CD14-positive monocyte (primary cell): ENCODE measurements at regions not wholly inside any gene's neighbourhood (a gene's known extent, or its start where the extent isn't known, plus 50 kb on each side); places are given as distances from the start of the nearest gene placed in this dataset.

ENCODE experiments used
- DNase-seq, 3 donors: peaks; one replicate each; pipeline ENCODE4 v3.0.0-alpha.2; 2011 to 2022
- H2AFZ ChIP-seq: 2 replicates; pipeline ENCODE4 v1.6.0; 2012; ENCODE audit warnings: mild to moderate bottlenecking, low read depth, low read length, inconsistent platforms; ENCODE audit not compliant: insufficient read depth, poor library complexity, severe bottlenecking
- H3K27ac ChIP-seq, 2 donors: 1 replicate in 1 of 2; 2 replicates in 1 of 2; pipeline ENCODE4 v1.5.1; 2012 to 2013; ENCODE audit warnings: low read length in 2 of 2, control low read depth in 1 of 2, inconsistent platforms in 1 of 2, low read depth in 1 of 2, mild to moderate bottlenecking in 1 of 2
- H3K27me3 ChIP-seq, 2 donors: one replicate each; pipeline versions ENCODE4 v1.6.0 to v1.6.1; 2011 to 2013; ENCODE audit warnings: low read length in 2 of 2; ENCODE audit not compliant: control insufficient read depth in 2 of 2, insufficient read depth in 2 of 2
- H3K36me3 ChIP-seq, 2 donors: replicated peaks in 1 of 2; 1 replicate in 1 of 2; 2 replicates in 1 of 2; pipeline versions ENCODE4 v1.5.1 to v1.6.1; 2012 to 2013; ENCODE audit warnings: low read length in 2 of 2, control low read depth in 1 of 2, inconsistent platforms in 1 of 2, mild to moderate bottlenecking in 1 of 2; ENCODE audit not compliant: insufficient read depth in 2 of 2, control insufficient read depth in 1 of 2
- H3K4me1 ChIP-seq, 2 donors: 1 replicate in 1 of 2; 2 replicates in 1 of 2; pipeline versions ENCODE4 v1.5.1 to v1.6.1; 2012 to 2013; ENCODE audit warnings: low read length in 2 of 2, control low read depth in 1 of 2, inconsistent platforms in 1 of 2, mild to moderate bottlenecking in 1 of 2, moderate library complexity in 1 of 2; ENCODE audit not compliant: insufficient read depth in 2 of 2, control insufficient read depth in 1 of 2
- H3K4me2 ChIP-seq: replicated peaks from 2 replicates; pipeline ENCODE3; 2012; ENCODE audit warnings: low read length, moderate library complexity, mild to moderate bottlenecking; ENCODE audit not compliant: poor library complexity, severe bottlenecking; ENCODE audit errors: extremely low read depth
- H3K4me3 ChIP-seq, 3 experiments: fragments of 200-600 bp in 1 of 3; sonication (generic) in 1 of 3; replicated peaks in 1 of 3; 1 replicate in 2 of 3; 2 replicates in 1 of 3; pipeline ENCODE4 v1.5.1; 2011 to 2013; ENCODE audit warnings: low read length in 3 of 3, mild to moderate bottlenecking in 3 of 3, control low read depth in 2 of 3, low read depth in 2 of 3, inconsistent platforms in 1 of 3, moderate library complexity in 1 of 3
- H3K79me2 ChIP-seq: 2 replicates; pipeline ENCODE4 v1.6.0; 2012; ENCODE audit warnings: mild to moderate bottlenecking, control low read depth, inconsistent platforms, low read length, moderate library complexity; ENCODE audit not compliant: insufficient read depth
- H3K9ac ChIP-seq: 2 replicates; pipeline ENCODE4 v1.6.0; 2017; ENCODE audit warnings: low read length, mild to moderate bottlenecking; ENCODE audit not compliant: insufficient read depth, poor library complexity, severe bottlenecking
- H3K9me3 ChIP-seq, 2 donors: replicated peaks in 1 of 2; 1 replicate in 1 of 2; 2 replicates in 1 of 2; pipeline versions ENCODE4 v1.5.1 to v1.6.1; 2012 to 2013; ENCODE audit warnings: low read length in 2 of 2, control low read depth in 1 of 2; ENCODE audit not compliant: control insufficient read depth in 1 of 2, insufficient read depth in 1 of 2
- H4K20me1 ChIP-seq: 2 replicates; pipeline ENCODE4 v1.6.0; 2012; ENCODE audit warnings: mild to moderate bottlenecking, low read length, control low read depth, moderate library complexity; ENCODE audit not compliant: insufficient read depth
- H3K27ac Mint-ChIP-seq, 7 donors: one replicate each; pipeline ENCODE4 v1.8.0; 2020; ENCODE audit warnings: mild to moderate bottlenecking in 7 of 7, mixed read lengths in 7 of 7, moderate library complexity in 6 of 7, inconsistent platforms in 2 of 7
- H3K27me3 Mint-ChIP-seq, 3 donors: one replicate each; pipeline ENCODE4 v1.8.0; 2021 to 2022; ENCODE audit warnings: low read depth in 3 of 3, mild to moderate bottlenecking in 3 of 3, mixed read lengths in 3 of 3, moderate library complexity in 3 of 3, inconsistent platforms in 1 of 3
- H3K36me3 Mint-ChIP-seq, 2 donors: one replicate each; pipeline ENCODE4 v1.8.0; 2020; ENCODE audit warnings: mixed read lengths in 2 of 2, inconsistent platforms in 1 of 2, mild to moderate bottlenecking in 1 of 2
- H3K4me1 Mint-ChIP-seq: one replicate; pipeline ENCODE4 v1.8.0; 2020; ENCODE audit warnings: mild to moderate bottlenecking, mixed read lengths
- H3K4me3 Mint-ChIP-seq, 2 donors: one replicate each; pipeline ENCODE4 v1.8.0; 2020; ENCODE audit warnings: mild to moderate bottlenecking in 2 of 2, mixed read lengths in 2 of 2, moderate library complexity in 1 of 2
- H3K9me3 Mint-ChIP-seq, 7 donors: one replicate each; pipeline ENCODE4 v1.8.0; 2020 to 2022; ENCODE audit warnings: mixed read lengths in 7 of 7, mild to moderate bottlenecking in 6 of 7, moderate library complexity in 6 of 7, inconsistent platforms in 2 of 7
- CTCF ChIP-seq: fragments of 200-600 bp; IDR thresholded peaks from one replicate; pipeline ENCODE4 v1.8.0; 2022; ENCODE audit warnings: antibody characterized with exemption, mild to moderate bottlenecking
- WGBS: methylation state at CpG from one replicate; pipeline ENCODE4 v1.1.5; 2013; ENCODE audit warnings: missing lambda C conversion rate; ENCODE audit not compliant: insufficient coverage; 5-methylcytosine and 5-hydroxymethylcytosine counted together
- intact Hi-C, 2 donors: fragments of 100-400 bp; cut with micrococcal nuclease; formaldehyde crosslinking; loops; one replicate each; pipeline versions ENCODE4 v1.15.0 to v1.15.1; 2023

- Histone ChIP-seq H3K9me3 (peaks cover 6 to 8% of the 10 kb centered on the region in 2 donors), H3K9ac (no peak overlapping the region), H3K4me1 (no peaks in the 10 kb centered on the region), H3K4me2 (no peak overlapping the region), H4K20me1 (no peaks in the 10 kb centered on the region), H3K36me3 (no peaks in the 10 kb centered on the region), H3K27ac (no peak overlapping the region), H3K27me3 (no peaks in the 10 kb centered on the region), H3K4me3 (no peak overlapping the region), H2AFZ (no peak overlapping the region), H3K79me2 (no peaks in the 10 kb centered on the region)
- no peaks in the 10 kb centered on the region for H3K36me3 Mint-ChIP-seq
- peaks cover 0 to 17% (median 6%) of the 10 kb centered on the region in 7 donors for H3K9me3 Mint-ChIP-seq
- no peaks in the 10 kb centered on the region for H3K4me1 Mint-ChIP-seq
- H3K27ac Mint-ChIP-seq, result no peak overlapping the region
- WGBS, result no CpG with 5 or more reads among the region's 2 CpGs
- no peak overlapping the region for H3K4me3 Mint-ChIP-seq
- intact Hi-C loops, result no loop called here
- H3K27me3 Mint-ChIP-seq, result peaks cover 0 to 2% (median 0%) of the 10 kb centered on the region in 3 donors
- no peak for TF ChIP-seq CTCF
- DNase-seq, result no peak
These were observed 199.2 kb upstream of the ESRRG start for GRCh38 chr1:216922406-216922805.

- intact Hi-C loops, result no loop called here
- Histone ChIP-seq H3K4me3 (no peak overlapping the region), H2AFZ (no peak overlapping the region), H3K27ac (no peak overlapping the region), H3K9me3 (peaks cover 5 to 6% of the 10 kb centered on the region in 2 donors), H3K4me1 (no peaks in the 10 kb centered on the region), H3K79me2 (no peaks in the 10 kb centered on the region), H3K27me3 (no peaks in the 10 kb centered on the region), H4K20me1 (no peaks in the 10 kb centered on the region), H3K4me2 (no peak overlapping the region), H3K9ac (no peak overlapping the region), H3K36me3 (no peaks in the 10 kb centered on the region)
- no peaks in the 10 kb centered on the region for H3K4me1 Mint-ChIP-seq
- no peak for DNase-seq
- 88% methylated on average over 2 of the region's 3 CpGs for WGBS
- no peaks in the 10 kb centered on the region for H3K36me3 Mint-ChIP-seq
- TF ChIP-seq CTCF, result no peak
- no peak overlapping the region for H3K4me3 Mint-ChIP-seq
- peaks cover 0 to 17% (median 3%) of the 10 kb centered on the region in 7 donors for H3K9me3 Mint-ChIP-seq
- peaks cover 0 to 2% (median 0%) of the 10 kb centered on the region in 3 donors for H3K27me3 Mint-ChIP-seq
- H3K27ac Mint-ChIP-seq, result no peak overlapping the region
These were observed 198.6 kb upstream of the ESRRG start for GRCh38 chr1:216921866-216922265.
